ENCODE measurements at regions not wholly inside any gene's neighbourhood (a gene's known extent, or its start where the extent isn't known, plus 50 kb on each side); places are given as distances from the start of the nearest gene placed in this dataset.

DNA sequence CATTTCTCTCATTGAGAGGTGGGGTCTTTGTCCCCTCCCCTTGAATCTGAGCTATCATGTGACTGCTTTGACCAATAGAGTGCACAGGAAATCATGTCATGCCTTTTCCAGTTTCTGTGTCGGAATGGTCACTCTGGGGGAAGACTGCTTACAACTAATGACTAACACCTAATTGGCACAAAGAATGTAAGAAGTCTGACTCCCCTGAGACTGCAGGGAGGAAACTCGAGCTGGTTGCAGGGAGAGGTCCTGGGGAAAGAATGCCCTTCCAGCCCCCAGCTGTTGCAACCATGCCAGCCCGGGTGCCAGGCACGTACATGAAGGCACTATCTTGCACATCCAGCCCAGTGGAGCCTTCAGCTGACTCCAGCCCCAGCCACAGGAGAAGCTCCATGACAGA, 254.2 kb downstream of the DHX15 start:
- Mint-ChIP-seq H3K4me1 (ENCODE audit: low read depth) (peaks cover 12% of the 10 kb centered on the region), H3K27me3 (ENCODE audit: low read depth) (no peaks in the 10 kb centered on the region), H3K4me3 (ENCODE audit: unreplicated experiment) (no peak overlapping the region), H3K36me3 (ENCODE audit: low read depth) (no peaks in the 10 kb centered on the region), H3K9me3 (ENCODE audit: low read depth) (no peaks in the 10 kb centered on the region), H3K27ac (ENCODE audit: unreplicated experiment) (no peak overlapping the region)
- TF ChIP-seq, protein P1, sequence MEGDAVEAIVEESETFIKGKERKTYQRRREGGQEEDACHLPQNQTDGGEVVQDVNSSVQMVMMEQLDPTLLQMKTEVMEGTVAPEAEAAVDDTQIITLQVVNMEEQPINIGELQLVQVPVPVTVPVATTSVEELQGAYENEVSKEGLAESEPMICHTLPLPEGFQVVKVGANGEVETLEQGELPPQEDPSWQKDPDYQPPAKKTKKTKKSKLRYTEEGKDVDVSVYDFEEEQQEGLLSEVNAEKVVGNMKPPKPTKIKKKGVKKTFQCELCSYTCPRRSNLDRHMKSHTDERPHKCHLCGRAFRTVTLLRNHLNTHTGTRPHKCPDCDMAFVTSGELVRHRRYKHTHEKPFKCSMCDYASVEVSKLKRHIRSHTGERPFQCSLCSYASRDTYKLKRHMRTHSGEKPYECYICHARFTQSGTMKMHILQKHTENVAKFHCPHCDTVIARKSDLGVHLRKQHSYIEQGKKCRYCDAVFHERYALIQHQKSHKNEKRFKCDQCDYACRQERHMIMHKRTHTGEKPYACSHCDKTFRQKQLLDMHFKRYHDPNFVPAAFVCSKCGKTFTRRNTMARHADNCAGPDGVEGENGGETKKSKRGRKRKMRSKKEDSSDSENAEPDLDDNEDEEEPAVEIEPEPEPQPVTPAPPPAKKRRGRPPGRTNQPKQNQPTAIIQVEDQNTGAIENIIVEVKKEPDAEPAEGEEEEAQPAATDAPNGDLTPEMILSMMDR (IDR thresholded peaks at IDR 0.05), result no peak
- DNase-seq (ENCODE audit: low spot score), result no peak

DNA sequence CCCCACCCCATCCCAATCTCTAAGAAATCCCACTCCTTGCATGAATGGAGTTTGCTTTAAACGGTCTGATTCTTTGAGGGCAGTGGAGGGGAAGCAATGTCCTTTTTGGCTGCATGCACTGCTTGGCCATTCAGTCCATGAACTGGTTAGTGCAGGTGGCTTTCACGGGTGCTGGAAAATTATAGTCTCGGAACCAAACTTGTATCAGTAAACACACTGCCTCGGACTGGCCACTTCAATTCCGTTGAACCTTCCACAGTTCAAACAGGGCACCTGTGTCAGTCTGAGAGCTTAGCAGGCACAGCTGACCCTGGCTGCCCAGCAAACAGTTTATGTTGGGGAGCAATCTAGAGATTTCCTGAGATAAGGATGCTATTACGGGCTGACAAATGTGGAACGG, 255.6 kb downstream of the DHX15 start:
- TF ChIP-seq, protein P1 (IDR thresholded peaks at IDR 0.05), result no peak
- H3K27me3 Mint-ChIP-seq (ENCODE audit: low read depth), result peaks cover 2% of the 10 kb centered on the region
- peaks cover 12% of the 10 kb centered on the region for H3K4me1 Mint-ChIP-seq (ENCODE audit: low read depth)
- no peaks in the 10 kb centered on the region for H3K36me3 Mint-ChIP-seq (ENCODE audit: low read depth)
- DNase-seq (ENCODE audit: low spot score), result no peak
- H3K27ac Mint-ChIP-seq (ENCODE audit: unreplicated experiment), result no peak overlapping the region
- H3K4me3 Mint-ChIP-seq (ENCODE audit: unreplicated experiment), result no peak overlapping the region
- no peaks in the 10 kb centered on the region for H3K9me3 Mint-ChIP-seq (ENCODE audit: low read depth)

DNA sequence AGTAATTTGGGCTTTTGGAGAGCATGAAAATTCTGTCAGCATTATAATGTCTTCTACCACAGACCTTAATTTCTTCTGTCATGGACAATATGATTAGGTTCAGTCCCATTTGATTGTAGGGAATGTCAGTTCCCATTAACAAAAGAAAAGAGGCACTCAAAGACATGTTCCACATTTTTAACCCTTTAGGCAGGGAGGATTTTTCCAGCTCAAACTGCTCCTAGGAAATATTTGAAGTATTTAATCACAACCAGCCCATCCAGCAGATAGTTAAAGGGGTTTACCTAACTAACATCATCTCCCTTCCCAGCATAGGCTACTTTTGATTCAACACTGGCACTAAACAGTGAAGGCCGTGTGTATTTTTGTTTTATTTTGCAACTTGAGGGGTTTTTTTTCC, 256.0 kb downstream of the DHX15 start:
- TF ChIP-seq, protein P1 (IDR thresholded peaks at IDR 0.05), result no peak
- Mint-ChIP-seq H3K4me3 (ENCODE audit: unreplicated experiment) (no peak overlapping the region), H3K27me3 (ENCODE audit: low read depth) (peaks cover 3% of the 10 kb centered on the region), H3K9me3 (ENCODE audit: low read depth) (no peaks in the 10 kb centered on the region), H3K36me3 (ENCODE audit: low read depth) (no peaks in the 10 kb centered on the region), H3K27ac (ENCODE audit: unreplicated experiment) (no peak overlapping the region), H3K4me1 (ENCODE audit: low read depth) (peaks cover 12% of the 10 kb centered on the region)
- DNase-seq (ENCODE audit: low spot score), result no peak

GRCh38 chr4:24322995-24323394, 261.4 kb downstream of the DHX15 start:
- Mint-ChIP-seq H3K36me3 (ENCODE audit: low read depth) (no peaks in the 10 kb centered on the region), H3K4me1 (ENCODE audit: low read depth) (peaks cover 23% of the 10 kb centered on the region), H3K27me3 (ENCODE audit: low read depth) (peaks cover 3% of the 10 kb centered on the region), H3K9me3 (ENCODE audit: low read depth) (no peaks in the 10 kb centered on the region), H3K27ac (ENCODE audit: unreplicated experiment) (no peak overlapping the region), H3K4me3 (ENCODE audit: unreplicated experiment) (no peak overlapping the region)
- TF ChIP-seq, protein P1 (IDR thresholded peaks at IDR 0.05), result no peak
- DNase-seq (ENCODE audit: low spot score), result no peak

GRCh38 chr4:24322511-24322910, 261.8 kb downstream of the DHX15 start:
- Mint-ChIP-seq H3K4me3 (ENCODE audit: unreplicated experiment) (no peak overlapping the region), H3K4me1 (ENCODE audit: low read depth) (peaks cover 23% of the 10 kb centered on the region), H3K9me3 (ENCODE audit: low read depth) (no peaks in the 10 kb centered on the region), H3K27me3 (ENCODE audit: low read depth) (peaks cover 3% of the 10 kb centered on the region), H3K27ac (ENCODE audit: unreplicated experiment) (no peak overlapping the region), H3K36me3 (ENCODE audit: low read depth) (no peaks in the 10 kb centered on the region)
- no peak for DNase-seq (ENCODE audit: low spot score)
- TF ChIP-seq, protein P1 (IDR thresholded peaks at IDR 0.05), result no peak

All from chondrocyte (in vitro differentiated cells).